ENCODE measurements at regions not wholly inside any gene's neighbourhood (a gene's known extent, or its start where the extent isn't known, plus 50 kb on each side); places are given as distances from the start of the nearest gene placed in this dataset.

GRCh38 chr12:113667676-113668356, 196.1 kb upstream of the LHX5 start:
- TF ChIP-seq CTCF (IDR thresholded peaks at IDR 0.05; ENCODE audit: insufficient read depth, low read depth, low read length, missing control alignments) = no peak
- no peak overlapping the region for H3K4me3 ChIP-seq (ENCODE audit: low read depth, low read length)

GRCh38 chr12:113667095-113667494, 195.4 kb upstream of the LHX5 start:
- DNase-seq (ENCODE audit: low read depth) = no peak
- no peak for TF ChIP-seq CTCF (IDR thresholded peaks at IDR 0.05; ENCODE audit: insufficient read depth, low read depth, low read length, missing control alignments)
- no peak overlapping the region for H3K4me3 ChIP-seq (ENCODE audit: low read depth, low read length)

More at GRCh38 chr12:113667676-113668356, 196.1 kb upstream of the LHX5 start:
- DNase-seq (ENCODE audit: low read depth) = no peak

GRCh38 chr12:113666223-113666622, 194.6 kb upstream of the LHX5 start:
- H3K4me3 ChIP-seq (ENCODE audit: low read depth, low read length) = no peak overlapping the region
- DNase-seq (ENCODE audit: low read depth) = no peak
- no peak for TF ChIP-seq CTCF (IDR thresholded peaks at IDR 0.05; ENCODE audit: insufficient read depth, low read depth, low read length, missing control alignments)

GRCh38 chr12:113665457-113665856, 193.8 kb upstream of the LHX5 start:
- no peak overlapping the region for H3K4me3 ChIP-seq (ENCODE audit: low read depth, low read length)
- TF ChIP-seq CTCF (IDR thresholded peaks at IDR 0.05; ENCODE audit: insufficient read depth, low read depth, low read length, missing control alignments) = no peak
- DNase-seq (ENCODE audit: low read depth) = no peak

GRCh38 chr12:113664224-113664681, 192.6 kb upstream of the LHX5 start:
- DNase-seq (ENCODE audit: low read depth) = no peak
- no peak overlapping the region for H3K4me3 ChIP-seq (ENCODE audit: low read depth, low read length)
- no peak for TF ChIP-seq CTCF (IDR thresholded peaks at IDR 0.05; ENCODE audit: insufficient read depth, low read depth, low read length, missing control alignments)

- DNase-seq (ENCODE audit: low read depth) = no peak
- no peak for TF ChIP-seq CTCF (IDR thresholded peaks at IDR 0.05; ENCODE audit: insufficient read depth, low read depth, low read length, missing control alignments)
- no peak overlapping the region for H3K4me3 ChIP-seq (ENCODE audit: low read depth, low read length)
Measured at GRCh38 chr12:113663396-113663795, 191.7 kb upstream of the LHX5 start.

- DNase-seq (ENCODE audit: low read depth) = no peak
- no peak for TF ChIP-seq CTCF (IDR thresholded peaks at IDR 0.05; ENCODE audit: insufficient read depth, low read depth, low read length, missing control alignments)
- H3K4me3 ChIP-seq (ENCODE audit: low read depth, low read length) = no peak overlapping the region
Measured at GRCh38 chr12:113660936-113661335, 189.3 kb upstream of the LHX5 start.

Data from GM12865 (cell line).